SU-DHL-6 (cell line): ENCODE measurements at regions not wholly inside any gene's neighbourhood (a gene's known extent, or its start where the extent isn't known, plus 50 kb on each side); places are given as distances from the start of the nearest gene placed in this dataset.

ENCODE experiments used
- H2AFZ ChIP-seq: fragments of 200-600 bp; sonication (generic); 2 replicates; pipeline ENCODE4 v1.6.1; 2014; ENCODE audit warnings: low read depth, mild to moderate bottlenecking, moderate library complexity, mixed read lengths, antibody characterized with exemption, low read length; ENCODE audit not compliant: severe bottlenecking
- H3F3A ChIP-seq: fragments of 200-600 bp; shearing (Covaris generic); 2 replicates; pipeline ENCODE4 v1.6.0; 2016; ENCODE audit warnings: antibody characterized with exemption, mild to moderate bottlenecking; ENCODE audit not compliant: insufficient read depth
- H3K27ac ChIP-seq: fragments of 200-600 bp; sonication (generic); 2 replicates; pipeline ENCODE4 v1.5.1; 2016; ENCODE audit warnings: low read depth, mild to moderate bottlenecking, low read length, moderate library complexity, mixed read lengths
- H3K27me3 ChIP-seq: fragments of 200-600 bp; sonication (generic), shearing (Covaris generic); 2 replicates; pipeline ENCODE4 v1.6.0; 2014; ENCODE audit warnings: mild to moderate bottlenecking, low read length
- H3K36me3 ChIP-seq: fragments of 200-600 bp; sonication (generic); 2 replicates; pipeline ENCODE4 v1.6.1; 2014; ENCODE audit warnings: mild to moderate bottlenecking, low read length, mixed read lengths
- H3K4me2 ChIP-seq: fragments of 300-600, 200-600 bp; shearing (Covaris generic), sonication (generic); 2 replicates; pipeline ENCODE4 v1.6.0; 2014; ENCODE audit warnings: low read length, low read depth, mild to moderate bottlenecking; ENCODE audit not compliant: poor library complexity, severe bottlenecking
- H3K4me3 ChIP-seq: fragments of 200-600 bp; sonication (generic); 2 replicates; pipeline ENCODE4 v1.5.1; 2014; ENCODE audit warnings: antibody characterized with exemption, low read length, mild to moderate bottlenecking, mixed read lengths; ENCODE audit not compliant: insufficient read depth, poor library complexity, severe bottlenecking
- H3K79me2 ChIP-seq: fragments of 200-600 bp; sonication (generic); 2 replicates; pipeline ENCODE4 v1.6.1; 2014; ENCODE audit warnings: mild to moderate bottlenecking, low read length, moderate library complexity; ENCODE audit not compliant: insufficient read depth
- H3K9ac ChIP-seq: fragments of 200-600 bp; sonication (generic); 2 replicates; pipeline ENCODE4 v1.7.0; 2014; ENCODE audit warnings: mild to moderate bottlenecking, low read length
- H3K9me2 ChIP-seq: fragments of 200-600 bp; sonication (generic); replicated peaks from 2 replicates; pipeline ENCODE4 v1.6.1; 2014; ENCODE audit warnings: low read length; ENCODE audit not compliant: insufficient read depth
- H3K9me3 ChIP-seq: fragments of 200-600 bp; sonication (generic); 2 replicates; pipeline ENCODE4 v1.6.1; 2014; ENCODE audit warnings: low read length, mixed read lengths; ENCODE audit not compliant: insufficient read depth
- H4K20me1 ChIP-seq: fragments of 200-600 bp; sonication (generic); 2 replicates; pipeline ENCODE4 v1.6.1; 2014; ENCODE audit warnings: low read depth, mild to moderate bottlenecking, antibody characterized with exemption, low read length, moderate library complexity, mixed read lengths
- EZH2phosphoT487 ChIP-seq: fragments of 200-600 bp; sonication (generic), shearing (Covaris generic); conservative IDR thresholded peaks from 2 replicates; pipeline ENCODE4 v1.6.1; 2018; ENCODE audit warnings: mild to moderate bottlenecking, antibody characterized with exemption, low read length, moderate library complexity, mixed read lengths
- TF ChIP-seq, protein P1 (sequence below): fragments of 200-600 bp; sonication (generic); IDR thresholded peaks from one replicate; pipeline ENCODE4 v1.5.1; 2017; ENCODE audit warnings: antibody characterized with exemption, mild to moderate bottlenecking, low read length, moderate library complexity; ENCODE audit not compliant: insufficient read depth, poor library complexity, severe bottlenecking

DNA sequence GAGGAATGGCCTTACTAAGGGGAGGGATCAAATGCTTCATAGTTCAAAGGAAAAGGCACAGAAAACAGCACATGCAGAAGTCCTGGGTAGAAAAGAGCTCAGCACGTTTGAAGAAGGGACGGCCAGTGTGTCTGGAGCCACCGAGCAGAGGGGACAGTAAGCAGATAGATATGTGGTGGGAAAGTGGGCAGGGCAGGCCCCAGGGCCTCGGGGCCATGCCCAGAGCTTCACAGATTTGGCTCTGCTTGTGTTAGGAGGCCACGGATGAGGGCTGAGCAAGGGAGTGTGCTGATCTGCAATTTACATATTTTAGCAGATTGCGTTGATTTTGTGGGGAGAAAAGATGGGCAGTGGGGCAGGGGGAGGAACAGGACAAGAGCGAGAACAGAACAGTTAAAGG, 343.1 kb downstream of the LPIN1 start:
- Histone ChIP-seq H3K9me3 (no peaks in the 10 kb centered on the region), H2AFZ (no peak overlapping the region), H4K20me1 (no peaks in the 10 kb centered on the region), H3K27ac (no peak overlapping the region), H3K27me3 (no peaks in the 10 kb centered on the region), H3F3A (peaks cover 7% of the 10 kb centered on the region), H3K79me2 (no peaks in the 10 kb centered on the region), H3K36me3 (no peaks in the 10 kb centered on the region), H3K4me2 (no peak overlapping the region), H3K9ac (no peak overlapping the region), H3K9me2 (no peaks in the 10 kb centered on the region), H3K4me3 (no peak overlapping the region)
- TF ChIP-seq EZH2phosphoT487, result no peak
- TF ChIP-seq, protein P1, sequence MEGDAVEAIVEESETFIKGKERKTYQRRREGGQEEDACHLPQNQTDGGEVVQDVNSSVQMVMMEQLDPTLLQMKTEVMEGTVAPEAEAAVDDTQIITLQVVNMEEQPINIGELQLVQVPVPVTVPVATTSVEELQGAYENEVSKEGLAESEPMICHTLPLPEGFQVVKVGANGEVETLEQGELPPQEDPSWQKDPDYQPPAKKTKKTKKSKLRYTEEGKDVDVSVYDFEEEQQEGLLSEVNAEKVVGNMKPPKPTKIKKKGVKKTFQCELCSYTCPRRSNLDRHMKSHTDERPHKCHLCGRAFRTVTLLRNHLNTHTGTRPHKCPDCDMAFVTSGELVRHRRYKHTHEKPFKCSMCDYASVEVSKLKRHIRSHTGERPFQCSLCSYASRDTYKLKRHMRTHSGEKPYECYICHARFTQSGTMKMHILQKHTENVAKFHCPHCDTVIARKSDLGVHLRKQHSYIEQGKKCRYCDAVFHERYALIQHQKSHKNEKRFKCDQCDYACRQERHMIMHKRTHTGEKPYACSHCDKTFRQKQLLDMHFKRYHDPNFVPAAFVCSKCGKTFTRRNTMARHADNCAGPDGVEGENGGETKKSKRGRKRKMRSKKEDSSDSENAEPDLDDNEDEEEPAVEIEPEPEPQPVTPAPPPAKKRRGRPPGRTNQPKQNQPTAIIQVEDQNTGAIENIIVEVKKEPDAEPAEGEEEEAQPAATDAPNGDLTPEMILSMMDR, result no peak

DNA sequence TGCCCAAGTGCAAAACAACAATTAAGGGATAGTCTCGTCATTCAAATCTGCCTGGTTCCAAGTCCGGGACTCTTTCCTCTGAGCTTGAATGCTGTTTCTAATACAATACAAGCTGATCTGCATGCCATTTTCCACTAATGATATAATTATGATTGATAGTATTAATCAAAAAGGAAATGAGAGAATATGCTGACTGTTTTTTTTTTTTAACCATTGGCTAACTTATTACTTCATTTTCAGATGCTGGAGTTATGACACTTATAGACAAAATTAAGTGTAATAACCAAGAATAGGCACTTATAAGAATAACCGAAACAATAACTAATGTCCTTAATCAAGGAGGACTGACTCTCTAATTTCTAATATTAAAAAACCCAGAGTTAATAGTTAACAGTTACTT, 343.6 kb downstream of the LPIN1 start:
- H3K9me3 ChIP-seq, result no peaks in the 10 kb centered on the region
- H3K27me3 ChIP-seq, result no peaks in the 10 kb centered on the region
- H3K9ac ChIP-seq, result no peak overlapping the region
- H3K27ac ChIP-seq, result no peak overlapping the region
- no peak for TF ChIP-seq EZH2phosphoT487
- H3K4me3 ChIP-seq, result no peak overlapping the region
- H2AFZ ChIP-seq, result no peak overlapping the region
- no peaks in the 10 kb centered on the region for H3K9me2 ChIP-seq
- no peaks in the 10 kb centered on the region for H4K20me1 ChIP-seq
- H3K4me2 ChIP-seq, result no peak overlapping the region
- H3K36me3 ChIP-seq, result no peaks in the 10 kb centered on the region
- peaks cover 7% of the 10 kb centered on the region for H3F3A ChIP-seq
- no peaks in the 10 kb centered on the region for H3K79me2 ChIP-seq

DNA sequence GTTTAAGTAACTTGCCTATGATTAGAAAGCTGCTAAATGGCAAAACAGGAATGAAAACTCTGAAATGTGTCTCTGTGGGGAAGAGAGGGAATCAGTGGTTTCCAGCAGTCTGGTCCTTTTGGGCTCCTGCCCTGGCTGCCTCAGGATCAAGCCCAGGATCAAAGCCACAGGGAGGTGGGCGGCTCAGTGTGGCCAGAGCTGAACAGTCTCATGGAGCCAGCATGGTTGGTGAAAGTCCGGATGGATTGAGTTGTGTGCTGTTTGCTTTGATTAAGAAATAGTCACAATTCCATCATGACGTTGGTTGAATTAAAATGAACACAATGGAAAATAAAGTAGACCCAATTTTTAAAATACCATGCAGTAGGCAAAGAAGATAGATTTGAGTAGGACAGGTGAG, 344.2 kb downstream of the LPIN1 start:
- Histone ChIP-seq H3K4me2 (no peak overlapping the region), H3K27ac (no peak overlapping the region), H3K27me3 (no peaks in the 10 kb centered on the region), H3F3A (peaks cover 7% of the 10 kb centered on the region), H4K20me1 (no peaks in the 10 kb centered on the region), H3K9ac (no peak overlapping the region), H2AFZ (no peak overlapping the region), H3K36me3 (no peaks in the 10 kb centered on the region), H3K4me3 (no peak overlapping the region), H3K79me2 (no peaks in the 10 kb centered on the region), H3K9me2 (no peaks in the 10 kb centered on the region), H3K9me3 (no peaks in the 10 kb centered on the region)
- TF ChIP-seq, protein P1, result no peak
- no peak for TF ChIP-seq EZH2phosphoT487

DNA sequence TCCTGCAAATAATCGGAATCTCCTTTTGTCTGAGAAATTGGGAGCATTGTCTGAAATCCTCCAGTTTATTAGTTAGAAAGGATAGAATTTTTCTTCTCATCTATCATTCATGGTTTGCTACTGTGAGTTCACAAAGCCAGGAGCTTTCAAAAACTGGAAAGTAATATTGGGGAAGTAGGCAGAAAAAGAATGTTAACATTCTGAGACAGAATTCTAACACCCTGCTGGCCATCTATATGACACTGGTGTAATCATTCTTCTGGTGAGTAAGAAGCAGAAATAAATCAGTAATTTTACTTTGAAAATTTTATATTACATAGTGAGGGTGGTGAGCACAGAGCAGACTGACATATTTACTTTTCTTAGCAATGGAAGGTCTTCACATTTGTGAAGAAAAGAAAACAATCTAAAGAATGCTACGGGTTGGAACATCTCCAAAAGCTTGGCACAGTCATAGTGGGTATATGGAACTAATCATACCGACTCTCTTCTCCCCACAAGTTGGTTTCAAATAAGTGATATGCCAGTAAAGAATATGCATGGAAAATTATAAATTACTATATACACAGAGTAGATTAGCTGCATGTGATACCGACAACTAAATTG, 344.9 kb downstream of the LPIN1 start:
- no peak overlapping the region for H3K27ac ChIP-seq

More for the DNA sequence above, 344.9 kb downstream of the LPIN1 start:
- Histone ChIP-seq H3K36me3 (no peaks in the 10 kb centered on the region), H3K79me2 (no peaks in the 10 kb centered on the region), H3K4me2 (no peak overlapping the region), H3K9ac (no peak overlapping the region), H3K9me2 (no peaks in the 10 kb centered on the region), H3K4me3 (no peak overlapping the region), H3K9me3 (no peaks in the 10 kb centered on the region), H3K27me3 (no peaks in the 10 kb centered on the region), H4K20me1 (no peaks in the 10 kb centered on the region), H2AFZ (no peak overlapping the region), H3F3A (peaks cover 7% of the 10 kb centered on the region)
- TF ChIP-seq, protein P1, result no peak
- TF ChIP-seq EZH2phosphoT487, result no peak
